ENCODE measurements at regions not wholly inside any gene's neighbourhood (a gene's known extent, or its start where the extent isn't known, plus 50 kb on each side); places are given as distances from the start of the nearest gene placed in this dataset.

DNA sequence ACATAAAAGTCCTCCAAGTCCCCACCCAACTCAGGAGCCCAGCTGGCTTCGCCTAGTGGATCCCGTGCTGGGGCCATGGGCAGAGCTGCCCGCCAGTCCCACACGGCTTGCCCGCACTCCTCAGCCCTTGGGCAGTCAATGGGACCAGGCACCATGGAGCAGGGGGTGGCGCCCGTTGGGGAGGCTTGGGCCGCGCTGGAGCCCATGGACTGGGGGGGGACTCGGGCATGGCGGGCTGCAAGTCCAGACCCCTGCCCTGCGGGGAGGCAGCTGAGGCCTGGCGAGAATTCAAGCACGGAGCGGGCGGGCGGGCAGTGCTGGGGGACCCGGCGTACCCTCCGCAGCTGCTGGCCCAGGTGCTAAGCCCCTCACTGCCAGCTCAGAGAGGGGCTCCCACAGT is 249.8 kb upstream of the PLD5 start:
- Histone ChIP-seq H3K4me1 (ENCODE audit: control insufficient read depth, low read length) (no peaks in the 10 kb centered on the region), H3K4me3 (ENCODE audit: low read length) (no peak overlapping the region), H3K4me2 (ENCODE audit: low read length) (no peak overlapping the region), H3K9me2 (replicated peaks; ENCODE audit: control insufficient read depth, low read length) (no peaks in the 10 kb centered on the region), H3K9me3 (ENCODE audit: control insufficient read depth, insufficient read depth, low read length) (no peaks in the 10 kb centered on the region), H3F3A (ENCODE audit: control insufficient read depth, insufficient read depth) (no peaks in the 10 kb centered on the region), H3K79me2 (ENCODE audit: control insufficient read depth, low read length) (no peaks in the 10 kb centered on the region), H4K20me1 (ENCODE audit: control insufficient read depth, insufficient read depth, low read depth, low read length) (no peaks in the 10 kb centered on the region), H3K27ac (ENCODE audit: low read depth, low read length) (no peak overlapping the region), H3K27me3 (ENCODE audit: control insufficient read depth, low read length) (no peaks in the 10 kb centered on the region), H3K36me3 (ENCODE audit: control insufficient read depth, low read length) (no peaks in the 10 kb centered on the region)
- TF ChIP-seq EZH2phosphoT487 (IDR thresholded peaks at IDR 0.05; ENCODE audit: borderline replicate concordance, low read length) (no peak), CTCF (IDR thresholded peaks at IDR 0.05; ENCODE audit: low read depth, low read length, poor library complexity, severe bottlenecking) (no peak)

DNA sequence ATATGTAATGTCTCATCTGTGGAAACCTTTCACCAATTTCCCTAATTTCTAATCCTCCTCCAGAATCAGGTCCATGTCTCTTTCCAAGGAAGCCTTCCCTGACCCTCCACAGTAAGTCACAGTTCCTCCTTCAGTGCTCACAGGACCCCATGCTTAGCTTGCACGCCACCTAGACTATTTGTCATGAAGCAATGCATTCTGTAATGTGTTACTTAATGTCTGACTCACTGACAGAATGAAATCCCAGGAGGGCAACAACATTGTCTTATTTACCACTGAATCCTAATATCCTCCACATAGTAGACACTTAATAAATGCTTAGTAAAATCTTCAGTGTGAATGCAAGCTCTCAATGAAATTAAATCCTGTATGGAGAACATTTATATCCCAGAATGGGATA is 245.9 kb upstream of the PLD5 start:
- Histone ChIP-seq H3F3A (ENCODE audit: control insufficient read depth, insufficient read depth) (no peaks in the 10 kb centered on the region), H3K4me3 (ENCODE audit: low read length) (no peak overlapping the region), H3K27ac (ENCODE audit: low read depth, low read length) (no peak overlapping the region), H3K36me3 (ENCODE audit: control insufficient read depth, low read length) (no peaks in the 10 kb centered on the region), H3K79me2 (ENCODE audit: control insufficient read depth, low read length) (no peaks in the 10 kb centered on the region), H3K9me3 (ENCODE audit: control insufficient read depth, insufficient read depth, low read length) (no peaks in the 10 kb centered on the region), H4K20me1 (ENCODE audit: control insufficient read depth, insufficient read depth, low read depth, low read length) (no peaks in the 10 kb centered on the region), H3K9me2 (replicated peaks; ENCODE audit: control insufficient read depth, low read length) (no peaks in the 10 kb centered on the region), H3K27me3 (ENCODE audit: control insufficient read depth, low read length) (no peaks in the 10 kb centered on the region), H3K4me1 (ENCODE audit: control insufficient read depth, low read length) (no peaks in the 10 kb centered on the region), H3K4me2 (ENCODE audit: low read length) (no peak overlapping the region)
- TF ChIP-seq CTCF (IDR thresholded peaks at IDR 0.05; ENCODE audit: low read depth, low read length, poor library complexity, severe bottlenecking) = no peak
- TF ChIP-seq EZH2phosphoT487 (IDR thresholded peaks at IDR 0.05; ENCODE audit: borderline replicate concordance, low read length) = no peak

- no peak overlapping the region for H3K27ac ChIP-seq (ENCODE audit: low read depth, low read length)
- no peaks in the 10 kb centered on the region for H3K27me3 ChIP-seq (ENCODE audit: control insufficient read depth, low read length)
- H3K9me3 ChIP-seq (ENCODE audit: control insufficient read depth, insufficient read depth, low read length) = no peaks in the 10 kb centered on the region
- no peak overlapping the region for H3K4me3 ChIP-seq (ENCODE audit: low read length)
- H3K9me2 ChIP-seq (replicated peaks; ENCODE audit: control insufficient read depth, low read length) = no peaks in the 10 kb centered on the region
- no peaks in the 10 kb centered on the region for H3F3A ChIP-seq (ENCODE audit: control insufficient read depth, insufficient read depth)
- no peak overlapping the region for H3K4me2 ChIP-seq (ENCODE audit: low read length)
- no peaks in the 10 kb centered on the region for H3K36me3 ChIP-seq (ENCODE audit: control insufficient read depth, low read length)
- H3K79me2 ChIP-seq (ENCODE audit: control insufficient read depth, low read length) = no peaks in the 10 kb centered on the region
- no peak for TF ChIP-seq CTCF (IDR thresholded peaks at IDR 0.05; ENCODE audit: low read depth, low read length, poor library complexity, severe bottlenecking)
- TF ChIP-seq EZH2phosphoT487 (IDR thresholded peaks at IDR 0.05; ENCODE audit: borderline replicate concordance, low read length) = no peak
- no peaks in the 10 kb centered on the region for H4K20me1 ChIP-seq (ENCODE audit: control insufficient read depth, insufficient read depth, low read depth, low read length)
- no peaks in the 10 kb centered on the region for H3K4me1 ChIP-seq (ENCODE audit: control insufficient read depth, low read length)
Measured at GRCh38 chr1:242764161-242764560, 239.7 kb upstream of the PLD5 start.

GRCh38 chr1:242761556-242761955 is 237.1 kb upstream of the PLD5 start:
- H3K9me2 ChIP-seq (replicated peaks; ENCODE audit: control insufficient read depth, low read length) = no peaks in the 10 kb centered on the region
- H3K27me3 ChIP-seq (ENCODE audit: control insufficient read depth, low read length) = no peaks in the 10 kb centered on the region
- H3K4me2 ChIP-seq (ENCODE audit: low read length) = no peak overlapping the region
- H4K20me1 ChIP-seq (ENCODE audit: control insufficient read depth, insufficient read depth, low read depth, low read length) = no peaks in the 10 kb centered on the region
- no peak overlapping the region for H3K4me3 ChIP-seq (ENCODE audit: low read length)
- H3K36me3 ChIP-seq (ENCODE audit: control insufficient read depth, low read length) = no peaks in the 10 kb centered on the region
- H3K4me1 ChIP-seq (ENCODE audit: control insufficient read depth, low read length) = no peaks in the 10 kb centered on the region
- TF ChIP-seq CTCF (IDR thresholded peaks at IDR 0.05; ENCODE audit: low read depth, low read length, poor library complexity, severe bottlenecking) = no peak
- TF ChIP-seq EZH2phosphoT487 (IDR thresholded peaks at IDR 0.05; ENCODE audit: borderline replicate concordance, low read length) = no peak
- no peaks in the 10 kb centered on the region for H3K9me3 ChIP-seq (ENCODE audit: control insufficient read depth, insufficient read depth, low read length)
- H3K79me2 ChIP-seq (ENCODE audit: control insufficient read depth, low read length) = no peaks in the 10 kb centered on the region
- no peak overlapping the region for H3K27ac ChIP-seq (ENCODE audit: low read depth, low read length)
- H3F3A ChIP-seq (ENCODE audit: control insufficient read depth, insufficient read depth) = no peaks in the 10 kb centered on the region

Measured in DOHH2 (cell line).